ENCODE measurements at regions not wholly inside any gene's neighbourhood (a gene's known extent, or its start where the extent isn't known, plus 50 kb on each side); places are given as distances from the start of the nearest gene placed in this dataset.
"Not testable (repeated sequence)": the region's sequence is repeated elsewhere in the genome, so short reads cannot be mapped to it uniquely, and the experiment has no call there.

DNA sequence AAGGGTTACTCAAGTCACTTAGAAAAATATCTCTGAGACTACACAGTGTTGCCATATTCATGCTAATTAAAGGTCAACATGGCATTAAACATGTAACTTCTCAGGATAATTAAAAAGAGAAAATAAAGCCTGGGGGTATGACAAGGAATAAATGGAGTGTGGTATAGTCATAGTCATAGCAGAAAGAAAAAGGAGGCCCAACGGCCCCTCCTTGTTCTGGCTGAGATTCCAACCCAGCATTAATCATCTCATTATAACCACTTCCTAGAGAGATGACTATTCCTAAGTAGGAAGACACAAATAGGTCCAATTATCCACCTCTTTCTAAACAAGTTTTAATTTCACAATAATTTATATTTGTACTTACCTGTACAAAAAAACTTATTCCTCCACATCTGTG, 778.4 kb upstream of the AADAT start:
- DNase-seq (ENCODE audit: low read depth in 4 of 4, low spot score in 3 of 4): no peak

DNA sequence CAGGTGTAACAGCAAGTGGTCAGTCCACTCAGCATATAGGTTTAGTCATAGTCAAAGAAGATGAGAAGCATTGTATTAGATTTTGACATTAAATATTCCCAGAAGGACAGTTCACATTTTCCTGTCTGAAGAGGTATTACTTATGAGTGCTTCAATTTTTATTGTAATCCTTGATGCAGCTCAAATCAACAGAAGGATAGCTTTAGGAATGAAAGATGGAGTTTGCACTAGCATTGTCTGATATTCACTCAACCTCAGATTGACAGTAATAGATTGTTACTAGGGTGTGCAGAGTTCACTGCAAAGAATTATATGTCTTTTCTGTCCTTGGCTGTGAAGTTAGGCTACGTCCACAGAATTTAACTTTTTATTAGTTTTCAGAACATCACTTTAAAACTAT, 764.3 kb upstream of the AADAT start:
- no peak for DNase-seq (ENCODE audit: low read depth in 4 of 4, low spot score in 3 of 4)

DNA sequence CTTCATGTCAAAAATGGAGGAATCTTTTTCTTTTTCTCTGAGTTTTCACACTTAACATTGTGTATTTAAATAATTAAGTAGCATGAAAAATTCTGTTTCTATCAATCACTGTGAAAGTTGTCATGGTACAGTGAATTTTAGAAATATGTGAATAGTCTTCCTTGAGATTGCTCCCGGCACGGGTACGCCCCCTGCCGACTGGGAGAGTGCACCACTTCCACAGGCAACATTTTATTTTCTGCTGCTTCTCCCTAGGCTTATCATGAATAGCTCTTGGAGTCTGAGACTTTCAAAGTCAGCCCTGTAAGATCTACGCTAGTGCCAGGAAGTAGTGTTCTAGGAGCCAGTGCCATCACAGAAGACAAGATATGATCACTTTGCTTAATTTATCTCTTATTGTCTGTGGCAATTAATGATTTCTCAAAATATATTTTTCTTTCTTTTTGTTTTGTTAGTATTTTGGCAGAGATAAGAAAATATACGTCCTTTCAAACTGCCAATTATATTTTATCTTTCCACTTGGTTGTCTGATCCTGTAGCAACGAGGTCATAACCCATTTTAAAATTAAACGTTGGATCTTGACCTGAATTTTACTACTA, 763.8 kb upstream of the AADAT start:
- DNase-seq (ENCODE audit: low read depth in 4 of 4, low spot score in 3 of 4): peak in 3 of 4 donors; percentile 4 to 20 (median 5)

DNA sequence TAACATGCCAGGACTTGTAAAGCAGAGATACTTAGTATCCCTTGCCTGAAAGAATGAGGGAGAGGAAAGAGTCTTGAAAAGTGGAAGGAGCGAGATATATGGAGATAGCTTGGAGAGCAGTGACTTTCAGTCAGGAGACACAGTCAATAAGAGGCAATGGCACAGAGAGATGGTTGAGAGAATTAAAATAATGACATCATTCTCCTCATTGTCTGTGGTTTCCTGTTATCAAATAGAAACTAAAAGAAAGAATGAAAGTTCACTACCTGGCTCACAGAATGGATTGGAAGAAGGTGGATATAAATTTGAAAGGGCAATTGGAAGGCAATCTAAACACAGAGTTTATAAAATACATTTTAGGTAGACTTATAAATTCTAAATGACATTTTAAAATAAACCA, 760.2 kb upstream of the AADAT start:
- DNase-seq (ENCODE audit: low read depth in 4 of 4, low spot score in 3 of 4): no peak

DNA sequence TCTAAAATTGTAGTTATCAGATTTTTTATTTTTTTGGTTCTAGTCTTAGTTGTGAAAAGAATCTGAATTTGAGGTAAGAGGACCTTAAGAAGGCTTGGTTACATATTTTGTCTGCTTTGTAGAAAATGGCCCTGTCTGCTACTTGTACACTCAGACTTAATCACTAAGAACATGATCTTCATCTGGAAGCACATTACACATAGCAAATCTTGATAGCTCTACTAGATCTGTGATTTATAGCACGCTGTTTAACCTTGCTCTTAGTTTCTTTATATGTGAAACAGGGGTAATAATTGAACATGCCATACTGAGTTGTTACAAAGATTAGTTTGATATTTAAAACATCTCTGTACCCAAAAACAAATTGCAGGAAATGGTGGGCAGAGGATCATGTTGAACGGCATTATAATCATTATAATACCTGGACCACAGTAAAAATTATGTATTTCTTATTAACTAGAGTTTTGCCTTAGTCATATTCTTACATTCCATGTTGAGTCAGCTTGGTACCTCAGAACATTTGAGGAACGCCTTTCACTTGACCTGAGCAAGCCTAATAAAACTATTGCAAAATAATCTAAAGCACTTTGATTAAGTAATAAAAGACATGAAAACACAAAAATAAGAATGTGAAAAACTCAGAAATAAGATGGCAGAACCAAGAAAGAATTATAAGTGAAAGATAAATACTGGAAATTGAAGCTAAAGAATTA, 738.0 kb upstream of the AADAT start:
- no peak for DNase-seq (ENCODE audit: low read depth in 4 of 4, low spot score in 3 of 4)

DNA sequence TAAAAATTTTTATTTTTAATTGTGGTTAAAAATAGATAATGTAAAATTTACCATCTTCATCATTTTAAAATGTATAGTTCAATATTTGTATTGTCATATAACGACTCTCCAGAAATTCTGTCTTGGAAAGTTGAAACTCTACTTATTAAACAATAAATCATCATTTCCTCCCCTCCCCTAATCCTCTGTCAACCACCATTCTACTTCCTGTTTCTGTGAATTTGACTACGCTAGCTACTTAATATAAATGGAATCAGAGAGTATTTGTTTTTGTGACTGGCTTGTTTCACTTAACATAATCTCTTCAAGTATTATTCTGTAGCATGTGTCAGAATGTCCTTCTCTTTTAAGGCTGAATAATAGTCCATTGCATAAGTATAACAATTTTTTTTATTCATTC, 729.0 kb upstream of the AADAT start:
- no peak for DNase-seq (ENCODE audit: low read depth in 4 of 4, low spot score in 3 of 4)

DNA sequence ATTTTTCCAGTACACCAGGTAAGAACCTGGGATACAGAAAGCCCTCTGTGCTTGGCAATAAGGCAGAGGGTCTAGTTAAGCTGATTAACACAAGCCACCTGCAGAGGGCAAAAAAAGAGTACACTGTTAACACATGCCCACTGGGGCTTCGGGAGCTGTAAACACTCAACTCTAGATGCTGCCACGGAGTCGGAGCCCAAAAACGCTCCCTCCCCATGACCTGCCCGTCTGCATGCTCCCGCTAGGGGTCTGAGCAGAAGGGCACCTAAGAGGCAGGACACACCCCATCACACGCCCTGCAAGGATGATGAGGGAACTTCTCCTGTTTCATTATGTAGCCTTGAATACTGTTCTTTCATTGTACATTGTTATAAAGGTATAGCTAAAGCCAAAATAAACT, 715.6 kb upstream of the AADAT start:
- no peak for DNase-seq (ENCODE audit: low read depth in 4 of 4, low spot score in 3 of 4)

DNA sequence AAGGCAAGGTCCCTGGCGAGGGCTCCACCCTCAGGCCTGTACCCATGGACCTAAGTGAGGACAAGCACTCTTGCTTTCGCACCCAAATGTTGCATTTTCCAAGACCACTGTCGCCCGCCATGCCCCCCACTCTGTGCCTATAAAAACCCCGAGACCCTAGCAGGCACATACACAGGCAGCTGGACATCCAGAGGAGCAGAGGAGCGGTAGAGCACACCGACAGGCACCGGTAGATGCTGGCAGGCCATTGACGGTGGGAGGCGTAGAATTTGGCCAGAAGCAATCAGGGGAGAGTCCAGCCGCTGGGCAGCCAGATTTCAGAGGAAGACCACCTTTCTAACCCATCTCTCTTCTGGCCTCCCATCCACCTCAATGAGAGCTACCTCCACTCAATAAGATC, 715.2 kb upstream of the AADAT start:
- no peak for DNase-seq (ENCODE audit: low read depth in 4 of 4, low spot score in 3 of 4)

DNA sequence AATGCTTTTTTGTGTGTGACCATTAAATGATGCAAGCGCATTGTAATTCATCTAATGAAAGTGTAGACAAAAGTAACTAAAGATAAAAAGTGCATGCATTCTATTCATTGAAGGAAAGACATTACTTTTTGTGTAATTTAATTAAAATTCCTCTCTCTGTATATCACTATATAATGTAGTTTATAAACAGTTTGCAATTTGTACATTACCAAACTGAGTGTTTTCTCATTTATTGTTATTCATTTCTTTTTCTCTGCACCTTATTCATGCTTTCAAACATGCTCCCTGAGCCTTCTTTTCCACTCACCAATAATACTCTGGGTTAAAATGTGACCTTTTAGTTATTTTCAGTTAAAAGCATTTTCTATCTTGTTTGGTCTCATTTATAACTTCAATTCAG, 713.7 kb upstream of the AADAT start:
- no peak for DNase-seq (ENCODE audit: low read depth in 4 of 4, low spot score in 3 of 4)

DNA sequence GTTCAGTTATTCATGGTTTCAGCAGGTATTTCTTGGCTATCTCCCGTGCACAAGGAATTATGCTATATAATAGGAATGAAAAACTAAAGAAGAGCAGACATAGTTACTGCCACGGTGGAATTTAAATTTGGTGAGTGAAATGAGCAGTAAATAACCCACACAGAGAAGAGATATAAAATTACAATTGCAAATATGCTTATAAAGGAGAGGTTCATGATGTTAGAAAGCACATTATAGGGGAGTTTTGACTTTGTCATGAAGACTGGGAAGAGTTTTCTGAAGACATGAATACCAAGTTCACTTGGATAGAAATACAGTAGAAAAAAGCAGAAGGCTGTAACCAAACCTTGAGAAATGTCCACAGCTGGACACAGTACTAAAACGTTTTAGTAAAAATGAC, 712.0 kb upstream of the AADAT start:
- no peak for DNase-seq (ENCODE audit: low read depth in 4 of 4, low spot score in 3 of 4)

DNA sequence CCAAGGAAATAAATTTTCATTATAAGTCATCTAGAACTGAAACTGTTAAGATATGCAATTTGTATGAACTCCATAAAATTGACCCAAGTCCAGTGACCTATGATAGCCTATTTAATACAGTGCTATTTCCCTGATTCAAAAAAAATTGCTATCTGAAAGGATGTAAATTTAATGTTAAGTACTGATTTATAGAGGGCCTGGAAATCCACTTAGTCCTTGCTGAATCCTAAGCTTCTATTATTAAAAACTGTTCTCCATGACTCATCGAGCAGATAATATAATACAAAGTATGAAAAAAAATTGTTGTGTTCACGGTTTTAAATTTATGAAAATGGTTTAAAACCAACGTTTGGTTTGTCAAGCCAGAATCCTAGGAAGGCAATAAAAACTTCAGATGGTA, 704.8 kb upstream of the AADAT start:
- DNase-seq (ENCODE audit: low read depth in 4 of 4, low spot score in 3 of 4): no peak

DNA sequence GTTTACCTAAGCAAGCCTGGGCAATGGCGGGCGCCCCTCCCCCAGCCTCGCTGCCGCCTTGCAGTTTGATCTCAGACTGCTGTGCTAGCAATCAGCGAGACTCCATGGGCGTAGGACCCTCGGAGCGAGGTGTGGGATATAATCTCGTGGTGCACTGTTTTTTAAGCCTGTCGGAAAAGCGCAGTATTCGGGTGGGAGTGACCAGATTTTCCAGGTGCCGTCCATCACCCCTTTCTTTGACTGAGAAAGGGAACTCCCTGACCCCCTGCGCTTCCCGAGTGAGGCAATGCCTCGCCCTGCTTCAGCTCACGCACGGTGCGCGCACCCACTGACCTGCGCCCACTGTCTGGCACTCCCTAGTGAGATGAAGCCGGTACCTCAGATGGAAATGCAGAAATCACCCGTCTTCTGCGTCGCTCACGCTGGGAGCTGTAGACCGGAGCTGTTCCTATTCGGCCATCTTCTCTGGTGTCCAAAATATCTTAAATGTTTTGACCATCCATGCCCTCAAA, 698.8 kb upstream of the AADAT start:
- DNase-seq (ENCODE audit: low read depth in 4 of 4, low spot score in 3 of 4): not testable (repeated sequence)

DNA sequence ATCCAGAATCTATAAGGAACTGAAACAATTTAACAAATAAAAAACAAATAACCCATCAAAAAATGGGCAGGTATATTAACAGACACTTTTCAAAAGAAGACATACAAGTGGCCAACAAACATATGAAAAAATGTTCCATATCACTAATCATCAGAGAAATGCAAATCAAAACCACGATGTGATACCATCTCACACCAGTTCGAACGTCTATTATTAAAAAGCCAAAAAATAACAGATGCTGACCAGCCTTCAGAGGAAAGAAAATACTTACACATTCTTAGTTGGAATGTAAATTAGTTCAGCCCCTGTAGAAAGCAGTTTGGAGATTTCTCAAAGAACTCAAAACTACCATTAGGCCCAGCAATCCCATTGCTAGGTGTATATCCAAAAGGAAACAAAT, 687.9 kb upstream of the AADAT start:
- DNase-seq (ENCODE audit: low read depth in 4 of 4, low spot score in 3 of 4): no peak

DNA sequence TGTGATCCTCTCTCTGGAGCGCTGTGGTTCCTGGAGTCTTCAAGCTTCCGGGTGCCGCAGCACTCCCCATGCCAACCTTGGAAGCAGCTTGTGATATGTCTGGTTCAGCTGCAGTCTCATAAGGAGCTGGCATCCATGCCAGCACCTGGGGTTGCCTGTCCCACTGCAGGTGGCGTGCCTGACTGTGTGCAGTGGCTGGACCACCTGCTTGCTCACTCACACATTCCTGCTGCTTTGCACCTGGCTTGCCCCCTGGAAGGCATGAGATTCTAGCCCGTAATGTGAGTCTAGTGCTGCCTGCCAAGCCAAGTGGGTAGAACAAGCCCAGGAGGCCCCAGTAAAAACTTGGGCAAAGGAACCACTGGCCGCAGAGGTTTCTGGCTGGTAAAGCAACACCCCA, 687.2 kb upstream of the AADAT start:
- DNase-seq (ENCODE audit: low read depth in 4 of 4, low spot score in 3 of 4): no peak

DNA sequence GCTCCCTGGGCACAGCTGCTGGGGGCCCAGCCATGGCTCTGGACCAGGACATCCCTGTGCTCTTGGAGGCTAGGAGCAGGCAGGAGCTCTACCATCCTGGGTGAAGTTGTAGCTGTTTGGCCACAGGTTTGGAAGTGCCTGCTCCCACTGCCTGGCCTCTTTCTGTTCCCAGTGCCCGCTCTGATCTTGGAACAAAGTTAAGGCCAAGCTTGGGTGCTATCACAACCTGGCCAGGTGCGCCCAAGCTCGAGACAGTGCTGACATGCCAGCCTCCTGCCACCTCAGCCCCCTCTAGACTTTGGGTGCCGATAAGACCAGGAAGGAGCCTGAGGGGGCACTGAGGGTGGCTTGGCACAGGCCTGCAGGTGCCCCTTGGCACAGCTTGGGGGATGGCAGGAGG, 686.1 kb upstream of the AADAT start:
- no peak for DNase-seq (ENCODE audit: low read depth in 4 of 4, low spot score in 3 of 4)

DNA sequence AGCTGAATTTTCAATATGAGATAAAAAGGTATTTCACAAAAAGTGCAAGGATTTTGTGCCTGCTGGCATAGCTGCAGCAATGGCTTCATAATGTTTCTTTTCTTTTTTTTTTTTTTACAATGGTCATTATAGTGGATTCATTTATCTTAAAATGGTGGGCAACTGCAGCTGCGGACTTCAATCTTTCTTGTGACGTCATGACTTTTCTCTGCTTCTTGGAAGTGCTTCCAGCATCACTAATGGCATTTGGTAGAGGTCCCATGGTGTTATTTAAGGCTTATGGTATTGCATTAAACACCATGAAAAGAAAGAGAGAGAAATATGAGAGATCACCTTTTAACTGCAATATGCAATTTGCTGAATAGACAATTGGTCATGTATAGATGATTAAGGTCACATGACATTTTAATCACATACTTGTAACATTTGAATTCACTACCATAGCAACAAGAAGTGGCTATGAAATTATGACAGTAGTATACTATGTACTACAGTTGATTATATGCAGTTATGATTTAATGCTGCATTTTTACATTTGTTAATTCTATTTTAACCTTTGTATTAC, 684.0 kb upstream of the AADAT start:
- DNase-seq (ENCODE audit: low read depth in 4 of 4, low spot score in 3 of 4): no peak

DNA sequence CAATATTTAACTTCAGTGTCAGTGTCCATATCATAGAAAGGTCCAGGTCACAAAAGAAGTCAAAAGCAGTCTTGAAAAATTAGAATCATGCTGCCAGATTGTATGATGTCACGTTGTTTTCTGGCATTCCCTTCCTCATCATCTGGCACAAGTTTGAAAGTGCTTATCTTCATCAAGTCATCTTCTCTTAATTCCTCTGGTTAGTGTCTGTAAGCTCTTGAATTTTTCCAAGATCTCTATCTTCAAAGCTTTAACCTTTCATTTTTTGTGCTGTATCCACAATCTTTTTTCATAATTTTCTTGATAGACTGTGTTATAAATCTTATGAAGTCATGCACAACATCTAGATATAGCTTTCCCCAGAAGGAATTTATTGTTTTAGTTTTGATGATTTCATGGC, 682.7 kb upstream of the AADAT start:
- DNase-seq (ENCODE audit: low read depth in 4 of 4, low spot score in 3 of 4): no peak

DNA sequence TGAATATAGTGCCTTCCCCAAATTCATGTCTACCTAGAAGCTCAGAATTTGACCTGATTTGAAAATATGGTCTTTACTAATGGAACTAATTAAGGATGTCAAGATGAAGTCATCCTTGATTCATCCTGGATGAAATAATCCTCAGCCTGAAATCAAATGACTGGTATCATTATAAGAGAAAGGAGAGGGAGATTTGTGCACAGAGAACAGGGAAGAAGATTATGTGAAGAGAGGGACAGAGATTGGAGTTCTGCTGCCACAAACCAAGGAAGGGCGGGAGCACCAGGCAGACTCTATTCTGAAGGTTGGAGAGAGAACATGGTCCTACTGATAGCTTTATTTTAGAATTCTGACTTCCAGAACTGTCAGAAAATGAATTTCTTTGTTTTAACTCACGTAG, 680.9 kb upstream of the AADAT start:
- DNase-seq (ENCODE audit: low read depth in 4 of 4, low spot score in 3 of 4): no peak

DNA sequence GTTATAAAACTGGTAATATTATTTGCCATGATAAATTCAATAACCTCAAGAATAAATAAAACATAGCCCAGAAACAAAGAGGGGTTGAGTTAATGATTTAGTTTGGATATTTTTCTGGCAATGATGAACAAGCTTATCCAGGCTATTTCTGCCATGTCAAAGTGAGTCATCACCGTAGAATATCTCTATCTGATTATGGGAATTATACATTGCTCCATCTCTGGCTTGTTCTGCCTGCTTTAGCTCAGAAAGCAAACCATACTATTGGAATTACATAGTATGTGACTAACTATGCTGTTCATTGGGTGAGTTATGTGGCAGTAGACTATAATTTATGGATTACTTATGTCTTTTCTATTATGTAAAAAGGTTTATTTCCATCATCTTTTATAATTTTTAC, 680.1 kb upstream of the AADAT start:
- DNase-seq (ENCODE audit: low read depth in 4 of 4, low spot score in 3 of 4): no peak

DNA sequence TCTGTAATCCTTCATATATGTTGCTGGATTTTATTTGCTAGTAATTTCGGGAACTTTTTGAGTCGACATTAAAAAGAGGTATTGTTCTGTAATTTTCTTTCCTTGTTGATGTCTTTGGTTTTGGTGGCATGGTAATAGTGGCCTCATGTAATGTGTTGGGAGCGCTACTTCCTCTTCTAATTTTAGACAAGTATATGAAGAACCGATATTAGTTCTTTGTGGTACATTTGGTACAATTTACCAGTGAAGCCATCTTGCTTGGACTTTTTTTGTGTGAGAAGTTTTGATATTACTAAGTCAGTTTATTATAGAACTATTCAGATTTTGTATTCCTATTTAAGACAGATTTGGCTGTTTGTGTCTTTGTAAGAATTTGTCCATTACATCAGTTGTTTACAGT, 669.2 kb upstream of the AADAT start:
- no peak for DNase-seq (ENCODE audit: low read depth in 4 of 4, low spot score in 3 of 4)

DNA sequence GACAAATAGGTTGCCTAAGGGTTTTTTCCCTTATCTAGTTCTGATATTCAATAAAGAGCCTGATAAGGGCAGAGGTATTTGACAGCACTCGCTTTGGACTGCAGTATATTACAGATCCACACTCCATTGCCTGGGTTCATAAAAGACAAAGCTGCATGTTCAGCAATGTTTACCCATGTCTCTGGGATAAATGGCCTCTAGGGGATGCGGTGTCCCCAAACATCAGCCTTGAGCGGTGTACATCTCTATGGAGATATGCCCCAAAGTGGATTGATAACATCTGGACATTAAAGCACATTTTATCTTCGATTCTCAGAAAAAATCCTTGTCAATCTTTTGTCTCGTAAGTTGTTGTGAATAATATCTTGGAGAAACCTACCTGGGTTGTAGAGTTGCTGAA, 660.8 kb upstream of the AADAT start:
- no peak for DNase-seq (ENCODE audit: low read depth in 4 of 4, low spot score in 3 of 4)

DNA sequence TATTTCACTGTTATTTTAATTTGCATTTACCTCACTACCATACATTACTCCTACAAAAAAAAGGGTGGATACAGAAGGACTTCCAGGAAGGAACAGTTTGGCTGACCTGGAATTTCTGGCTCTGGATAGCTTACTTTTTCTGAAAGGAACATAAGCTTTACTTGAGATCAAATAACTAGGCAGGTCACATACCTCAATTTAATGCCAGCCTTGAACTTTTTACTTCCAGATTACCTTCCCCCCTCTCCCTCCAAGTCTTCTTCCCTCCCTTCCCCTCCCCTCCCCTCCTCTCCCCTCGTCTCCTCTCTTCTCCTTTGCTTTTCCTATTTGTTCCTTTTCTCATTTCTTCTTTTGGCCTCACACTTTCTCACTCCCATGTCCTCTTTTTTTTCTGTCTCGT, 659.2 kb upstream of the AADAT start:
- no peak for DNase-seq (ENCODE audit: low read depth in 4 of 4, low spot score in 3 of 4)
